ENCODE measurements at regions not wholly inside any gene's neighbourhood (a gene's known extent, or its start where the extent isn't known, plus 50 kb on each side); places are given as distances from the start of the nearest gene placed in this dataset.

DNA sequence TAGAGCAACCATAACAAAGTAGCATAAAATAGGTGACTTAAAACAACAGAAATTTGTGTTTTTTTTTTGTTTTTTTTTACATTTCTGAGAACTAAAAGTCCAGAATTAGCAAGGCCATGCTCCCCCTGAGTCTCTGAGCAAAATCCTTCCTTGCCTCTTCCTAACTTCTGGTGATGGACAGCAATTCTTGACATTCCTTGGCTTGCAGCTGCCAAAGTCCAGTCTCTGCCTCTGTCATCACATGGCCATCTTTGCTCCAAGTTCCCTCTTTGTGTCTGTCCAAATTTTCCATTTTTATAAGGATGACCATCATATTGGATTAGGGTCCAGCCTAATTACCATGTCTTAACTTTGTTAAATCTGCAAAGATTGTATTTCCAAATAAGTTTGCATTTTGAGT lies 407.2 kb downstream of the PDHA2 start:
- TF ChIP-seq, protein P1, sequence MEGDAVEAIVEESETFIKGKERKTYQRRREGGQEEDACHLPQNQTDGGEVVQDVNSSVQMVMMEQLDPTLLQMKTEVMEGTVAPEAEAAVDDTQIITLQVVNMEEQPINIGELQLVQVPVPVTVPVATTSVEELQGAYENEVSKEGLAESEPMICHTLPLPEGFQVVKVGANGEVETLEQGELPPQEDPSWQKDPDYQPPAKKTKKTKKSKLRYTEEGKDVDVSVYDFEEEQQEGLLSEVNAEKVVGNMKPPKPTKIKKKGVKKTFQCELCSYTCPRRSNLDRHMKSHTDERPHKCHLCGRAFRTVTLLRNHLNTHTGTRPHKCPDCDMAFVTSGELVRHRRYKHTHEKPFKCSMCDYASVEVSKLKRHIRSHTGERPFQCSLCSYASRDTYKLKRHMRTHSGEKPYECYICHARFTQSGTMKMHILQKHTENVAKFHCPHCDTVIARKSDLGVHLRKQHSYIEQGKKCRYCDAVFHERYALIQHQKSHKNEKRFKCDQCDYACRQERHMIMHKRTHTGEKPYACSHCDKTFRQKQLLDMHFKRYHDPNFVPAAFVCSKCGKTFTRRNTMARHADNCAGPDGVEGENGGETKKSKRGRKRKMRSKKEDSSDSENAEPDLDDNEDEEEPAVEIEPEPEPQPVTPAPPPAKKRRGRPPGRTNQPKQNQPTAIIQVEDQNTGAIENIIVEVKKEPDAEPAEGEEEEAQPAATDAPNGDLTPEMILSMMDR (IDR thresholded peaks at IDR 0.05; ENCODE audit: poor library complexity): no peak
- no peak for TF ChIP-seq EZH2 (IDR thresholded peaks at IDR 0.05; ENCODE audit: borderline replicate concordance)
